ENCODE measurements at regions not wholly inside any gene's neighbourhood (a gene's known extent, or its start where the extent isn't known, plus 50 kb on each side); places are given as distances from the start of the nearest gene placed in this dataset.

DNA sequence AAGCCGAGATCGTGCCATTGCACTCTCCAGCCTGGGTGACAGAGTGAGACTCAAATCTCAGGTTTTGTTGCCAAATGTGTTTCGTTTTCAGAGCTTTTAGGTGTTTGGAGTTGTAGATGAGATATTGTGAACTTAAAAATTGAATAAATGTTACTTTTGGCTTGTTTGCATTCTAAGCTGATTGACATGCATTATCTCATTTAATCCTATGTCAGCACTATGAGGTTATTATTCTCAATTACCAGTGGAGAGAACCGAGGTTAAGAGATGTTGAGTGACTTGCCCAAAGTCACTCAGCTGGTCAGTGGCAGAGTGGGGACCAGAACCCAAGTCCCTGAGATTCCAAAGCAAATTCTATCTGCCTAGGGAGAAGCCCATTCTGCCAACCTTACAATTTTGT, 72.6 kb upstream of the PIM1 start:
- Histone ChIP-seq H3K36me3 (ENCODE audit: insufficient read depth, low read length) (no peaks in the 10 kb centered on the region), H3K27me3 (ENCODE audit: insufficient read depth, low read length) (no peaks in the 10 kb centered on the region), H4K20me1 (ENCODE audit: insufficient read depth, low read length) (no peaks in the 10 kb centered on the region), H3K9me3 (ENCODE audit: insufficient read depth, low read depth, low read length) (no peaks in the 10 kb centered on the region), H2AFZ (ENCODE audit: low read depth, low read length) (no peak overlapping the region), H3K4me3 (ENCODE audit: insufficient read depth, low read depth, low read length) (no peak overlapping the region), H3K79me2 (ENCODE audit: insufficient read depth, low read length) (no peaks in the 10 kb centered on the region), H3K27ac (ENCODE audit: low read depth, low read length) (no peak overlapping the region), H3K4me1 (ENCODE audit: insufficient read depth, low read length) (peaks cover 7% of the 10 kb centered on the region), H3K4me2 (ENCODE audit: low read length) (no peak overlapping the region), H3K9ac (ENCODE audit: low read length) (no peak overlapping the region)
- H3K4me1 Mint-ChIP-seq (ENCODE audit: low read depth, unreplicated experiment): peaks cover 17% of the 10 kb centered on the region
- TF ChIP-seq, protein P1, sequence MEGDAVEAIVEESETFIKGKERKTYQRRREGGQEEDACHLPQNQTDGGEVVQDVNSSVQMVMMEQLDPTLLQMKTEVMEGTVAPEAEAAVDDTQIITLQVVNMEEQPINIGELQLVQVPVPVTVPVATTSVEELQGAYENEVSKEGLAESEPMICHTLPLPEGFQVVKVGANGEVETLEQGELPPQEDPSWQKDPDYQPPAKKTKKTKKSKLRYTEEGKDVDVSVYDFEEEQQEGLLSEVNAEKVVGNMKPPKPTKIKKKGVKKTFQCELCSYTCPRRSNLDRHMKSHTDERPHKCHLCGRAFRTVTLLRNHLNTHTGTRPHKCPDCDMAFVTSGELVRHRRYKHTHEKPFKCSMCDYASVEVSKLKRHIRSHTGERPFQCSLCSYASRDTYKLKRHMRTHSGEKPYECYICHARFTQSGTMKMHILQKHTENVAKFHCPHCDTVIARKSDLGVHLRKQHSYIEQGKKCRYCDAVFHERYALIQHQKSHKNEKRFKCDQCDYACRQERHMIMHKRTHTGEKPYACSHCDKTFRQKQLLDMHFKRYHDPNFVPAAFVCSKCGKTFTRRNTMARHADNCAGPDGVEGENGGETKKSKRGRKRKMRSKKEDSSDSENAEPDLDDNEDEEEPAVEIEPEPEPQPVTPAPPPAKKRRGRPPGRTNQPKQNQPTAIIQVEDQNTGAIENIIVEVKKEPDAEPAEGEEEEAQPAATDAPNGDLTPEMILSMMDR (IDR thresholded peaks at IDR 0.05; ENCODE audit: insufficient read depth, low read depth, low read length): no peak
- TF ChIP-seq EZH2 (IDR thresholded peaks at IDR 0.05; ENCODE audit: insufficient read depth, low read length): no peak
- no peak overlapping the region for H3K27ac Mint-ChIP-seq (ENCODE audit: unreplicated experiment)
- no peaks in the 10 kb centered on the region for H3K27me3 Mint-ChIP-seq (ENCODE audit: low read depth, unreplicated experiment)
- no peak overlapping the region for H3K4me3 Mint-ChIP-seq (ENCODE audit: unreplicated experiment)
- FAIRE-seq (no peak), DNase-seq (ENCODE audit: low read depth) (no peak)
- no peaks in the 10 kb centered on the region for H3K9me3 Mint-ChIP-seq (ENCODE audit: unreplicated experiment)
- H3K36me3 Mint-ChIP-seq (ENCODE audit: low read depth, unreplicated experiment): no peaks in the 10 kb centered on the region

- Histone ChIP-seq H3K4me3 (ENCODE audit: insufficient read depth, low read depth, low read length) (no peak overlapping the region), H3K9ac (ENCODE audit: low read length) (no peak overlapping the region), H3K9me3 (ENCODE audit: insufficient read depth, low read depth, low read length) (no peaks in the 10 kb centered on the region), H2AFZ (ENCODE audit: low read depth, low read length) (no peak overlapping the region), H3K36me3 (ENCODE audit: insufficient read depth, low read length) (no peaks in the 10 kb centered on the region), H3K4me1 (ENCODE audit: insufficient read depth, low read length) (peaks cover 17% of the 10 kb centered on the region), H3K27me3 (ENCODE audit: insufficient read depth, low read length) (no peaks in the 10 kb centered on the region), H3K4me2 (ENCODE audit: low read length) (no peak overlapping the region), H3K79me2 (ENCODE audit: insufficient read depth, low read length) (no peaks in the 10 kb centered on the region), H4K20me1 (ENCODE audit: insufficient read depth, low read length) (no peaks in the 10 kb centered on the region), H3K27ac (ENCODE audit: low read depth, low read length) (no peak overlapping the region)
- Mint-ChIP-seq H3K4me1 (ENCODE audit: low read depth, unreplicated experiment) (peaks cover 16% of the 10 kb centered on the region), H3K36me3 (ENCODE audit: low read depth, unreplicated experiment) (no peaks in the 10 kb centered on the region), H3K4me3 (ENCODE audit: unreplicated experiment) (no peak overlapping the region), H3K9me3 (ENCODE audit: unreplicated experiment) (no peaks in the 10 kb centered on the region), H3K27me3 (ENCODE audit: low read depth, unreplicated experiment) (no peaks in the 10 kb centered on the region), H3K27ac (ENCODE audit: unreplicated experiment) (no peak overlapping the region)
- FAIRE-seq (no peak), DNase-seq (ENCODE audit: low read depth) (no peak)
- TF ChIP-seq EZH2 (IDR thresholded peaks at IDR 0.05; ENCODE audit: insufficient read depth, low read length): no peak
- TF ChIP-seq, protein P1 (IDR thresholded peaks at IDR 0.05; ENCODE audit: insufficient read depth, low read depth, low read length): no peak
Measured at GRCh38 chr6:37099442-37099841, 70.5 kb upstream of the PIM1 start.

GRCh38 chr6:37100745-37101144, 69.2 kb upstream of the PIM1 start:
- no peaks in the 10 kb centered on the region for H4K20me1 ChIP-seq (ENCODE audit: insufficient read depth, low read length)
- H3K4me1 ChIP-seq (ENCODE audit: insufficient read depth, low read length): peaks cover 17% of the 10 kb centered on the region
- H3K79me2 ChIP-seq (ENCODE audit: insufficient read depth, low read length): no peaks in the 10 kb centered on the region
- H3K4me3 ChIP-seq (ENCODE audit: insufficient read depth, low read depth, low read length): no peak overlapping the region
- H3K4me2 ChIP-seq (ENCODE audit: low read length): no peak overlapping the region
- no peak overlapping the region for H2AFZ ChIP-seq (ENCODE audit: low read depth, low read length)
- no peaks in the 10 kb centered on the region for H3K27me3 ChIP-seq (ENCODE audit: insufficient read depth, low read length)
- no peak overlapping the region for H3K27ac ChIP-seq (ENCODE audit: low read depth, low read length)
- Mint-ChIP-seq H3K4me1 (ENCODE audit: low read depth, unreplicated experiment) (peaks cover 23% of the 10 kb centered on the region), H3K27ac (ENCODE audit: unreplicated experiment) (no peak overlapping the region), H3K27me3 (ENCODE audit: low read depth, unreplicated experiment) (no peaks in the 10 kb centered on the region), H3K36me3 (ENCODE audit: low read depth, unreplicated experiment) (no peaks in the 10 kb centered on the region), H3K4me3 (ENCODE audit: unreplicated experiment) (no peak overlapping the region), H3K9me3 (ENCODE audit: unreplicated experiment) (no peaks in the 10 kb centered on the region)
- no peak for FAIRE-seq
- H3K36me3 ChIP-seq (ENCODE audit: insufficient read depth, low read length): no peaks in the 10 kb centered on the region
- DNase-seq (ENCODE audit: low read depth): no peak
- H3K9ac ChIP-seq (ENCODE audit: low read length): no peak overlapping the region
- TF ChIP-seq, protein P1 (IDR thresholded peaks at IDR 0.05; ENCODE audit: insufficient read depth, low read depth, low read length): no peak
- no peak for TF ChIP-seq EZH2 (IDR thresholded peaks at IDR 0.05; ENCODE audit: insufficient read depth, low read length)
- H3K9me3 ChIP-seq (ENCODE audit: insufficient read depth, low read depth, low read length): no peaks in the 10 kb centered on the region
